ENCODE measurements at regions not wholly inside any gene's neighbourhood (a gene's known extent, or its start where the extent isn't known, plus 50 kb on each side); places are given as distances from the start of the nearest gene placed in this dataset.
"Not testable (repeated sequence)": the region's sequence is repeated elsewhere in the genome, so short reads cannot be mapped to it uniquely, and the experiment has no call there.

- no peaks in the 10 kb centered on the region for H3K27me3 ChIP-seq (ENCODE audit: insufficient read depth, low read length)
- peaks cover 51% of the 10 kb centered on the region for H3K4me1 ChIP-seq (ENCODE audit: insufficient read depth, low read length)
- no peaks in the 10 kb centered on the region for H3K9me3 ChIP-seq (ENCODE audit: low read depth, low read length)
- H3K4me3 ChIP-seq (ENCODE audit: low read length), result no peak overlapping the region
Observed at GRCh38 chr2:440403-440740, 152.5 kb upstream of the ALKAL2 start.

- H3K27me3 ChIP-seq (ENCODE audit: insufficient read depth, low read length), result no peaks in the 10 kb centered on the region
- no peak overlapping the region for H3K4me3 ChIP-seq (ENCODE audit: low read length)
- H3K9me3 ChIP-seq (ENCODE audit: low read depth, low read length), result no peaks in the 10 kb centered on the region
- peaks cover 45% of the 10 kb centered on the region for H3K4me1 ChIP-seq (ENCODE audit: insufficient read depth, low read length)
Observed at GRCh38 chr2:439556-440402, 151.9 kb upstream of the ALKAL2 start.

GRCh38 chr2:439077-439476, 151.2 kb upstream of the ALKAL2 start:
- peaks cover 40% of the 10 kb centered on the region for H3K4me1 ChIP-seq (ENCODE audit: insufficient read depth, low read length)
- no peak overlapping the region for H3K4me3 ChIP-seq (ENCODE audit: low read length)
- no peaks in the 10 kb centered on the region for H3K9me3 ChIP-seq (ENCODE audit: low read depth, low read length)
- H3K27me3 ChIP-seq (ENCODE audit: insufficient read depth, low read length), result no peaks in the 10 kb centered on the region

GRCh38 chr2:437756-438393, 150.0 kb upstream of the ALKAL2 start:
- peak overlapping the region; percentile 6 for H3K4me3 ChIP-seq (ENCODE audit: low read length)
- H3K27me3 ChIP-seq (ENCODE audit: insufficient read depth, low read length), result no peaks in the 10 kb centered on the region
- peaks cover 40% of the 10 kb centered on the region for H3K4me1 ChIP-seq (ENCODE audit: insufficient read depth, low read length)
- H3K9me3 ChIP-seq (ENCODE audit: low read depth, low read length), result no peaks in the 10 kb centered on the region

- Histone ChIP-seq H3K4me3 (ENCODE audit: low read length) (no peak overlapping the region), H3K4me1 (ENCODE audit: insufficient read depth, low read length) (peaks cover 40% of the 10 kb centered on the region), H3K27me3 (ENCODE audit: insufficient read depth, low read length) (no peaks in the 10 kb centered on the region), H3K9me3 (ENCODE audit: low read depth, low read length) (no peaks in the 10 kb centered on the region)
Observed at GRCh38 chr2:437180-437579, 149.3 kb upstream of the ALKAL2 start.

- H3K27me3 ChIP-seq (ENCODE audit: insufficient read depth, low read length), result no peaks in the 10 kb centered on the region
- no peaks in the 10 kb centered on the region for H3K9me3 ChIP-seq (ENCODE audit: low read depth, low read length)
- H3K4me3 ChIP-seq (ENCODE audit: low read length), result no peak overlapping the region
- peaks cover 40% of the 10 kb centered on the region for H3K4me1 ChIP-seq (ENCODE audit: insufficient read depth, low read length)
Observed at GRCh38 chr2:436205-436604, 148.3 kb upstream of the ALKAL2 start.

- no peaks in the 10 kb centered on the region for H3K9me3 ChIP-seq (ENCODE audit: low read depth, low read length)
- H3K27me3 ChIP-seq (ENCODE audit: insufficient read depth, low read length), result no peaks in the 10 kb centered on the region
- peaks cover 41% of the 10 kb centered on the region for H3K4me1 ChIP-seq (ENCODE audit: insufficient read depth, low read length)
- no peak overlapping the region for H3K4me3 ChIP-seq (ENCODE audit: low read length)
Observed at GRCh38 chr2:434625-435024, 146.7 kb upstream of the ALKAL2 start.

- peaks cover 42% of the 10 kb centered on the region for H3K4me1 ChIP-seq (ENCODE audit: insufficient read depth, low read length)
- H3K4me3 ChIP-seq (ENCODE audit: low read length), result no peak overlapping the region
- H3K27me3 ChIP-seq (ENCODE audit: insufficient read depth, low read length), result no peaks in the 10 kb centered on the region
- no peaks in the 10 kb centered on the region for H3K9me3 ChIP-seq (ENCODE audit: low read depth, low read length)
Observed at GRCh38 chr2:433216-433615, 145.3 kb upstream of the ALKAL2 start.

- no peak overlapping the region for H3K4me3 ChIP-seq (ENCODE audit: low read length)
Observed at GRCh38 chr2:430291-431040, 142.6 kb upstream of the ALKAL2 start.

GRCh38 chr2:429575-430254, 141.8 kb upstream of the ALKAL2 start:
- Histone ChIP-seq H3K9me3 (ENCODE audit: low read depth, low read length) (no peaks in the 10 kb centered on the region), H3K4me3 (ENCODE audit: low read length) (no peak overlapping the region), H3K4me1 (ENCODE audit: insufficient read depth, low read length) (peaks cover 26% of the 10 kb centered on the region), H3K27me3 (ENCODE audit: insufficient read depth, low read length) (no peaks in the 10 kb centered on the region)

More at GRCh38 chr2:430291-431040, 142.6 kb upstream of the ALKAL2 start:
- no peaks in the 10 kb centered on the region for H3K9me3 ChIP-seq (ENCODE audit: low read depth, low read length)
- peaks cover 26% of the 10 kb centered on the region for H3K4me1 ChIP-seq (ENCODE audit: insufficient read depth, low read length)
- H3K27me3 ChIP-seq (ENCODE audit: insufficient read depth, low read length), result no peaks in the 10 kb centered on the region

GRCh38 chr2:429142-429541, 141.3 kb upstream of the ALKAL2 start:
- Histone ChIP-seq H3K9me3 (ENCODE audit: low read depth, low read length) (no peaks in the 10 kb centered on the region), H3K4me3 (ENCODE audit: low read length) (no peak overlapping the region), H3K27me3 (ENCODE audit: insufficient read depth, low read length) (no peaks in the 10 kb centered on the region), H3K4me1 (ENCODE audit: insufficient read depth, low read length) (peaks cover 26% of the 10 kb centered on the region)

- Histone ChIP-seq H3K4me3 (ENCODE audit: low read length) (no peak overlapping the region), H3K9me3 (ENCODE audit: low read depth, low read length) (no peaks in the 10 kb centered on the region), H3K27me3 (ENCODE audit: insufficient read depth, low read length) (no peaks in the 10 kb centered on the region), H3K4me1 (ENCODE audit: insufficient read depth, low read length) (peaks cover 26% of the 10 kb centered on the region)
Observed at GRCh38 chr2:428591-428990, 140.7 kb upstream of the ALKAL2 start.

GRCh38 chr2:426696-427095, 138.8 kb upstream of the ALKAL2 start:
- peaks cover 26% of the 10 kb centered on the region for H3K4me1 ChIP-seq (ENCODE audit: insufficient read depth, low read length)
- not testable (repeated sequence) for H3K9me3 ChIP-seq (ENCODE audit: low read depth, low read length); H3K27me3 ChIP-seq (ENCODE audit: insufficient read depth, low read length); H3K4me3 ChIP-seq (ENCODE audit: low read length)

GRCh38 chr2:425947-426346, 138.1 kb upstream of the ALKAL2 start:
- peaks cover 23% of the 10 kb centered on the region for H3K4me1 ChIP-seq (ENCODE audit: insufficient read depth, low read length)
- H3K9me3 ChIP-seq (ENCODE audit: low read depth, low read length), result no peaks in the 10 kb centered on the region
- no peak overlapping the region for H3K4me3 ChIP-seq (ENCODE audit: low read length)
- no peaks in the 10 kb centered on the region for H3K27me3 ChIP-seq (ENCODE audit: insufficient read depth, low read length)

- H3K27me3 ChIP-seq (ENCODE audit: insufficient read depth, low read length), result no peaks in the 10 kb centered on the region
- H3K4me3 ChIP-seq (ENCODE audit: low read length), result no peak overlapping the region
- H3K9me3 ChIP-seq (ENCODE audit: low read depth, low read length), result no peaks in the 10 kb centered on the region
- H3K4me1 ChIP-seq (ENCODE audit: insufficient read depth, low read length), result peaks cover 17% of the 10 kb centered on the region
Observed at GRCh38 chr2:425243-425642, 137.4 kb upstream of the ALKAL2 start.

Data from mononuclear cell (primary cell).